Activated T-cell treated with anti-CD3 and anti-CD28 coated beads, Interleukin-2, amount 50 U/mL, for 4 hours (primary cell): ENCODE measurements at regions not wholly inside any gene's neighbourhood (a gene's known extent, or its start where the extent isn't known, plus 50 kb on each side); places are given as distances from the start of the nearest gene placed in this dataset.
"Not testable (repeated sequence)": the region's sequence is repeated elsewhere in the genome, so short reads cannot be mapped to it uniquely, and the experiment has no call there.

Experiments
- ATAC-seq, 2 donors: fragments of 200-7000 bp; cut with Tn5 transposase; one replicate each; pipeline ENCODE4 v1.10.0; 2021
- DNase-seq: peaks from one replicate; pipeline ENCODE4 v3.0.0-alpha.2; 2020
- H3K27me3 Mint-ChIP-seq: one replicate; pipeline ENCODE4 v1.8.0; 2021; ENCODE audit warnings: low read depth, mixed read lengths
- H3K36me3 Mint-ChIP-seq: one replicate; pipeline ENCODE4 v1.8.0; 2022; ENCODE audit warnings: mixed read lengths; ENCODE audit not compliant: insufficient read depth
- H3K4me1 Mint-ChIP-seq: one replicate; pipeline ENCODE4 v1.8.0; 2021; ENCODE audit warnings: low read depth, mixed read lengths
- H3K4me3 Mint-ChIP-seq: one replicate; pipeline ENCODE4 v1.8.0; 2021; ENCODE audit warnings: mild to moderate bottlenecking, moderate library complexity, mixed read lengths
- H3K9me3 Mint-ChIP-seq: one replicate; pipeline ENCODE4 v1.8.0; 2021; ENCODE audit warnings: mixed read lengths

DNA sequence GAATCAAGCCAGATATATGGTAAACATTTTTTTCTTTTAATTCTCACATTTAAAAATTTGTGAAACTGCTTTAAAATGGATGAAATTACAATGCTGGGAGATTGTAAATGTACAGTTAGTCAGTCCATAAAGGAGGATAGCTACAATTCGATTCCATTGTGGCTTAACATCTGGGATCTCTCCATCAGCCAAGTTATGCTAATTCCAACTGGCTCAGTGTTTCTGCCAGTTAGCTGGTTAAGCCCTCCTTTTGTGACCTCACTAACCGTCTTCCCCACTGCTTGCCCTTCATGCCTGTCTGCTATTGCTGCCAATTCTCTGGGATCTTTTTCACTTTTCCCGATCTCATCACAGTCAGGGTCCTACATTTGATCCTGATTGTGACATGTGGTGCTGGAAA, 1347.6 kb downstream of the CDH11 start:
- Mint-ChIP-seq H3K9me3 (peaks cover 14% of the 10 kb centered on the region), H3K36me3 (no peaks in the 10 kb centered on the region), H3K4me1 (no peaks in the 10 kb centered on the region), H3K27me3 (no peaks in the 10 kb centered on the region), H3K4me3 (no peak overlapping the region)
- ATAC-seq: no peak
- no peak for DNase-seq

DNA sequence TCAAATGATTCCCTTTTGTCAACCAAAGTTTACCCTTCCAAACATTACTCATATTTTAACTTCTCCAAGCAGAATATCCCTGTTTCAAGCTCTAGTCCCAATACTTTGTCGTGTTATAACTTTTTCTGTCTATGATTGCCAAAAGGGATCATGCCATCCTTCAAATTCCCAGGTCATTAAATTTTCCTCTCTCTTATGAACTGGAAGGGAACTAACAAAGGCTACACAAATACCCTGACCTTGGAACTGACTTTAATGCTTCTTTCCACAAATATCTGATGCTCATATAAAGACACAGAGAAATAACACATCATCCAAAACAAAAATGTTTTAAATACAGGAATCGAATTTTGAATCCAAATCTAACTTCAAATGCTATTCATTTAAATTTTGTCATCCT, 1352.7 kb downstream of the CDH11 start:
- Mint-ChIP-seq H3K27me3 (no peaks in the 10 kb centered on the region), H3K9me3 (peaks cover 31% of the 10 kb centered on the region), H3K4me3 (no peak overlapping the region), H3K36me3 (no peaks in the 10 kb centered on the region), H3K4me1 (no peaks in the 10 kb centered on the region)
- ATAC-seq (no peak), DNase-seq (no peak)

DNA sequence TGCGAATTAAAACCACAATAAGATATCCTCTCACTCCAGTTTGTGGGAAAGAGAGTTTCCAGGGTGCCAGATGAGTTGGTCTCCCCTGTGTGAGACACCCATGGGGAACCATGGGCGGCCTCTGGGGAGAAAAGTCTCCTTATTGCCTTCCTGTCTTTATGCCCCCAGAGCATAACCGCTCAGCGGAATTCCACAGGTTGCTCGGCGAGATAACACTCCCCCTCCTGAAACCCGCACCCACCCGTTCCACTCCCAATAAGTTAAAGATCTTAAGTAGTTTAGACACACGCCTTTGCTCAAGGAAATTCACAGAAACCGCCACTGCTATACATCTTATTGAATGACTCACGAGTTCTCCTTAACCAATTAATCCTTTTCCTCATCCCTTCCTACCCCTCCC, 1361.6 kb downstream of the CDH11 start:
- peaks cover 48% of the 10 kb centered on the region for H3K9me3 Mint-ChIP-seq
- ATAC-seq, H3K4me1 Mint-ChIP-seq, DNase-seq, H3K36me3 Mint-ChIP-seq, H3K4me3 Mint-ChIP-seq, H3K27me3 Mint-ChIP-seq: not testable (repeated sequence)

DNA sequence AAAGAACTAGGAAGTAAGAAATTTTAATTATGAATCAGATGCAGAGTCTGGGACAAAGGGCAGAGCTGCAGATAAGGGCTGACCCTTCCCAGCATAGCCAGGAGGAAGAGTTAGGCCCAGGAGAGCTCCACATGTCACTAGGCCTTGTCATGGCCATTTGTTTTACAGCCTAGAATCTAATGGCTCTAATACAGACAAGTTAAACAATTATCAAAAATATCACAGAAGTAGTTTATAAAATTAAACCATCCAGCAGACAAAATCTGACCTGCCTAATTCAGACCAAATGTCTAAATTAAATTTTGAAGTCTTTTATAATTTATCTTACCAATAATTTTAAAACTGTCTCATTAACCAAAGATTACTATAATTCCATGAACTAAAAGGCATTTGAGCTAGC, 1369.5 kb downstream of the CDH11 start:
- no peaks in the 10 kb centered on the region for H3K4me1 Mint-ChIP-seq
- no peak for ATAC-seq

DNA sequence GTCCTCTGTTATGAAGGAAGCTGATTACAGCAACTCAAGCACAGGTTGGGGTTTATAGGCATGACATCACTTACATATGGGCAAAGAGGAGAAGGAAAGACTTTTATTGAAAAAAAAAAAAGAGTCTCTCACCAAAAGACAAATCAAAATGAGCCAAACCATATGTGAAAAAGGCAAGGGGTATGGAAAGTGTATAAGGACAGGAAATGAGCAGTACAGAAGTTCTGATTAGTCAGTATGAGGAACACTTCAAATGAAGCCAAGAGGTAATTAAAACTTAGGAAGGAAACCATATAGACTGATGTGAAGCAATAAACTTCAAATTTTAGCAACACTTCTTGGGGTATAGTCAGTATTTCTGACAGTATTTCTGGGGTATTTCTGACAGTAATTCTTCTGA, 1372.6 kb downstream of the CDH11 start:
- Mint-ChIP-seq H3K4me3 (no peak overlapping the region), H3K4me1 (no peaks in the 10 kb centered on the region), H3K27me3 (no peaks in the 10 kb centered on the region), H3K36me3 (no peaks in the 10 kb centered on the region), H3K9me3 (peaks cover 42% of the 10 kb centered on the region)
- no peak for DNase-seq
- ATAC-seq: no peak

More for the DNA sequence above, 1369.5 kb downstream of the CDH11 start:
- DNase-seq: no peak
- H3K9me3 Mint-ChIP-seq: peaks cover 44% of the 10 kb centered on the region
- H3K27me3 Mint-ChIP-seq: no peaks in the 10 kb centered on the region
- no peak overlapping the region for H3K4me3 Mint-ChIP-seq
- no peaks in the 10 kb centered on the region for H3K36me3 Mint-ChIP-seq

DNA sequence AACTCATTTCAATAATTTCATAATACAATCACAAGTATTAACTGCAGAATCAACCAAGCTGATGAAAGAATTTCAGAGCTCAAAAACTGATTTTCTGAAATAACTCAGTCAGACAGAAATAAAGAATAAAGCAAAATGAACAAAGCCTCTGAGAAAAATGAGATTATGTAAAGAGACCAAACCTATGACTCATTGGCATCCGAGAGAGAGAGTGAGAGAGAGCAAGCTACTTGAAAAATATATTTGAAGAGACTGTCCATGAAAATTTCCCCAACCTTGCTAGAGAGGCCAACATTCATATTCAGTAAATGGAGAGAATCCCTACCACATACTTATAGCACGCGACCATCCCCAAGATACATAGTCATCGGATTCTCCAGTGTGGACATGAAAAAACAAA, 1376.4 kb downstream of the CDH11 start:
- ATAC-seq: no peak
- Mint-ChIP-seq H3K36me3 (no peaks in the 10 kb centered on the region), H3K4me1 (no peaks in the 10 kb centered on the region), H3K27me3 (no peaks in the 10 kb centered on the region), H3K4me3 (no peak overlapping the region), H3K9me3 (peaks cover 30% of the 10 kb centered on the region)
- DNase-seq: no peak

DNA sequence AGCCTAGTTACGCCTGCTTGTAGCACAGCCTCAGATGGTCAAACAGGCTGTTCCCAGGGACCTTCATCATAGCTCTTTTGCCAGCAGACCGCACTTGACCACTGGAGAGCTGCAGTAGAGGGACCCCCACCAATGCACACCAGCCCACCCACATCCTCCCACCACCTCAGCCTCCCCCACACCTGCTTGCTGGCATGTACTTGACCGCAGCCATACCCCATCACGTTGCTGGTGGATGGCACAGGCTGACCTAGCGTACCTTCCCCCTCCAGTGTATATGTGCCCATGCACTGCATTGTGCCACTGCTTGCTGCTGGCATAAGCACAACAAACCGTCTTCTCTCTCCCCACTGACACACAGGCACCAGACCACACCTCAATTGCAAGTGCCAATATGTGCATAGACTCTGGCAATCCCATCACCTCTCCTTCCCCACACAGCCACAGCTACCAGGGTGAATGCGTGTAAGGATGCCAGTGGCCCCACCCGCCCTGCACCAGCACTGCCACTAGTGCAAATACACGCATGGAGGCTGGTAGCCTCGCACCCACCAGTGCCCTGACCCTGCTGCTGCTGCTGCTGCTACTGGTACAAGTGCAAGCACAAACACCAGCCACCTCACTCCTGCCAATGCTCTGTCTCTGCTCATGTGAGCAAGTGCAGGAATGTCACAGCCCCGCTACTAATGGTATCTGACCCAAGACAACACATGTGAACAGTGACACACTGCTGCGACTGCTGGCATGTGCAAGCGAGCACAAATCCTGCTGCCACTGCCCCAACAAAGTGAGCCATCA, 1377.6 kb downstream of the CDH11 start:
- H3K4me3 Mint-ChIP-seq: no peak overlapping the region
- no peak for ATAC-seq
- DNase-seq: no peak
- no peaks in the 10 kb centered on the region for H3K27me3 Mint-ChIP-seq
- H3K36me3 Mint-ChIP-seq: no peaks in the 10 kb centered on the region
- peaks cover 25% of the 10 kb centered on the region for H3K9me3 Mint-ChIP-seq
- H3K4me1 Mint-ChIP-seq: no peaks in the 10 kb centered on the region

DNA sequence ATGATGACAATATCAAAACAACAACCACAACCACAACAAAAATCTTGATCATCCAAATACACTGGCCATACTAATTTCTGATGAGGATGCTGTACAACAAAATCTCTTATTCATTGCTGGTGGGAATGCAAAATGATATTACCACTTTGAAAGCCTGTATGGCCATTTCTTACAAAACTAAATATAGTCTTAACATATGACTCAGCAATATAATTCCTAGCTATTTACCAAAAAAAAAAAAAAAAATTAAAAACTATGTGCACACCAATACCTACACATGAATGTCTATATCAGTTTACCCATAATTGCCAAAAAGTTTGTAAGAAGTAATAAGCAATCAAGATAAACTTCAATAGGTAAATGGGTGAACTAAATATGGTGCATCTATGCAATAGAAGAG, 1379.7 kb downstream of the CDH11 start:
- Mint-ChIP-seq H3K9me3 (peaks cover 24% of the 10 kb centered on the region), H3K27me3 (no peaks in the 10 kb centered on the region), H3K36me3 (no peaks in the 10 kb centered on the region), H3K4me1 (no peaks in the 10 kb centered on the region), H3K4me3 (no peak overlapping the region)
- ATAC-seq (no peak), DNase-seq (no peak)

DNA sequence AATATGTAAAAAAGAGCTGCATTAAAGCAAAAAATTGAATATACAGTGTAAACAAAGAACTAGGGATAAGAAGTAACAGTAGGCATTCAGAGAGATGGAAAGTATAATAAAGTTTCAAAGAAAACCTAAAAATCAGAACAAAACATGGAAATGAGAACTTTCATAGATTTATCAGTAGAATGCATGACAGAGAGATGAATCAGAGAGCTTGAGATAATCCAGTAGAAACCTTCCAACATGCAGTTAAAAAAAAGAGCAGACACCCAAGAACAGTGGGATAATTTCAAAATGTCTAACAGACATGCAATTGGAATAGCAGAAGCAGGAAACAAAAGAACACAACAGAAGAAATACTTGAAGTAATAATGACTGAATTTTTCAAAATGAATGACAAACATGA, 1384.2 kb downstream of the CDH11 start:
- ATAC-seq (no peak), DNase-seq (no peak)
- Mint-ChIP-seq H3K27me3 (no peaks in the 10 kb centered on the region), H3K36me3 (no peaks in the 10 kb centered on the region), H3K4me3 (no peak overlapping the region), H3K4me1 (no peaks in the 10 kb centered on the region), H3K9me3 (peaks cover 16% of the 10 kb centered on the region)

DNA sequence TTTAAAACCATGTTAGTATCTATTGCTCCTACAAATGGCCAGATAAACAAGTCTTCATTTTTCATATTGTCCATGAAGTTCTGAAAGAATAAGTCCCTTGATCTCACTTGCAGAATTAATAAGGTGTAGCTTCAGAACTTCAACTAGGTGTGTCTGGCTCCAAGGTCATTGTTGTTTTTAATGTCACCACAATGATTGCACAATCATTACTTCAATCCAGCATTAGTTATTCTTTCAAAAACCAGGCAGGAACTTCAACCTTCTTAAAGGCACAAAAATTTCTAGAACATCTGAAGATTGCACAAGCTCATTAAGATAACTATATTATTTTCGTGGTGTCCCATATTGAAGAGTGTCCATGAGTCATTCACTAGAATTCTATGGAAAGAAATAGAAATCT, 1386.4 kb downstream of the CDH11 start:
- no peaks in the 10 kb centered on the region for H3K36me3 Mint-ChIP-seq
- DNase-seq (no peak), ATAC-seq (no peak)
- no peaks in the 10 kb centered on the region for H3K4me1 Mint-ChIP-seq
- H3K4me3 Mint-ChIP-seq: no peak overlapping the region
- H3K9me3 Mint-ChIP-seq: peaks cover 24% of the 10 kb centered on the region
- H3K27me3 Mint-ChIP-seq: no peaks in the 10 kb centered on the region

DNA sequence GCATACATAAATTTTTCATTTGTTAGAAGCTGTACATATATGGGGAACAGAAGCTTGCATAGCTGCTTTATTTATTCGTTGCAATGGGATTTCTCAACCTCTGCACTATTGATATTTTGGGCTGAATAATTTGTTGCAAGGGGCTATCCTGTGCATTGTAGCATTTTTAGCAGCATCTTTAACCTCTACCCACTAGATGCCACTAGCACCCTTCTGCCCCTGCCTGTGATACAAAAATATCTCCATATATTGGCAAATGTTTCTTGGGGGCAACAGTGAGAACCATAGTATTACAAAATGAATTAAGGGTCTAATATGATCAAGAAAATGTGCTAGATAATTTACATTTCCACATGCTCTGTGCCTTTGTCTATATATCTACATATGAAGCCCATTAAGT, 1401.0 kb downstream of the CDH11 start:
- Mint-ChIP-seq H3K36me3 (no peaks in the 10 kb centered on the region), H3K9me3 (peaks cover 19% of the 10 kb centered on the region), H3K27me3 (no peaks in the 10 kb centered on the region), H3K4me3 (no peak overlapping the region), H3K4me1 (no peaks in the 10 kb centered on the region)
- ATAC-seq (no peak), DNase-seq (no peak)

DNA sequence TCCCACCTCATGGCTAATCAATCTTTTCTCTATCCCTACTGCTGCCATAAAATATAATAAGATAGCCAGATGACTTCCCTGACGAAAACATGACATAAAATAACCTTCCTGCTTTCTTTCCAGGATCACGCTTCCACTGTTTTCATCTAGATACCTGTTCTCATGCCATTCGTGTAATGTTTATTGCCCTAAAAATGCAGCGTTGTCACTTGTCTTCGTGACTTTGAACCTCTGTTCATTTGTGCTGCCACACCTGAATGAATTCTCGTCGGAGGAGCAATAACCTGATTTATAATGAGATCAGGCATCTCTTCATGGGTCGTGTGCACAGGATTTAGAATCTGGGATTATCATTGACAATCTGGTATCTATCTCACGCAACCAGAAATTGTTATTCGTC, 1401.9 kb downstream of the CDH11 start:
- no peaks in the 10 kb centered on the region for H3K27me3 Mint-ChIP-seq
- ATAC-seq (no peak), DNase-seq (no peak)
- H3K4me1 Mint-ChIP-seq: no peaks in the 10 kb centered on the region
- no peak overlapping the region for H3K4me3 Mint-ChIP-seq
- H3K36me3 Mint-ChIP-seq: no peaks in the 10 kb centered on the region
- H3K9me3 Mint-ChIP-seq: peaks cover 17% of the 10 kb centered on the region

DNA sequence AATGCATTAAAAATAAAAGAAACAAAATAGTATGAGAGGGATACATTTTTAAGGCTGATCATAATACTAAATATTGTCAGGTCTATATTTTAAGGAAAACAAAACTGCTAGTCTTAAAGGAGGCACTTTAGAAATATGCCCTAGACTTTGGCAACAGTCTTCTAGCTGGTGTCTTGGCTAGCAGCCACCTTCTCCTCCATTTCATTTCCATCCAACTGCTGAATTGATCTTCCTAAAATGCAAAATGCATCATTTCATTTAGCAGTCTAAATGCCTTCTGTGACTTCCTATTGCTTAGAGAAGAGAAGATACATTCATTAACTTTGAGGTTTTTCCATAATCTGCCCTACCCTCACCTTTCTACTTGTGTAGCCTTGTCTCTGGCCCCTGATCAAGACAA, 1404.1 kb downstream of the CDH11 start:
- DNase-seq (no peak), ATAC-seq (no peak)
- Mint-ChIP-seq H3K27me3 (no peaks in the 10 kb centered on the region), H3K36me3 (no peaks in the 10 kb centered on the region), H3K9me3 (peaks cover 25% of the 10 kb centered on the region), H3K4me3 (no peak overlapping the region), H3K4me1 (no peaks in the 10 kb centered on the region)

DNA sequence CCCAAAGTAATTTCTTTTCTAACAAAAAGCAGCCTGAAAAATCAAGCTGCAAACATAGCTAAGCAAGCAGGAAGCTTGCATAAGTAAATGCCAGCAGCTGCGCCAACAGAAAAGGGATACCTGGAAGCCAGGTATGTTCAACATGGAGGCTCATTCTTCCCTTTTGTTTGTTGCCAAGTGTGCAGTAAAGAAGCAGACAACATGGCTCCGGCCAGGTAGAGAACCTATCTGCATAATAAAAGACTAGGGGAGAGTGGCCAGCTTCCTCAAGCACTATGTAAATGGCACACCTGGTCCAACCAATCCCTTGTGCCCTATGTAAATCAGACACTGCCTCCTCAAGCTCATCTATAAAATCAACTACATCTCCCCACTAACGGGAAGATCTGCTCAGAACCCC, 1407.0 kb downstream of the CDH11 start:
- Mint-ChIP-seq H3K4me1 (no peaks in the 10 kb centered on the region), H3K9me3 (peaks cover 19% of the 10 kb centered on the region), H3K4me3 (no peak overlapping the region), H3K36me3 (no peaks in the 10 kb centered on the region), H3K27me3 (no peaks in the 10 kb centered on the region)
- ATAC-seq: no peak
- DNase-seq: no peak

DNA sequence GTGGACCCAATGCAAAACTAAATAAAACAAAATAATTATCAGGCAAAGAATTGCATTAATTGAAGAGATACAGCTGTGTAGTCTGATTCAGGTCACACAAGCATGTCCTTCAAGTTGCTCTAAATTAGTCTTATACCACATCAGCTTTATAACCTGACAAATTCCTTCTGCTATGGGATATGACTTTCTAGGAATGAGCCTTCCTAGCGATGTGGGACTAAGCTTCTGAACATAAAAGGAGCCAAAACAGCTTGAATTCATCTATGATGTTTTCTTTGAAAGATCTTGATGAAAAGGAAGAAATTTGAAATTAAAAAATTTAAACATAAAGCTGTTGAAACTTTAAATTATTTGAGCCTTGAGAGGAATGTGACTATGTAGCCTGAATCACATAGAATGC, 1409.1 kb downstream of the CDH11 start:
- ATAC-seq (no peak), DNase-seq (no peak)
- no peak overlapping the region for H3K4me3 Mint-ChIP-seq
- H3K36me3 Mint-ChIP-seq: no peaks in the 10 kb centered on the region
- peaks cover 15% of the 10 kb centered on the region for H3K9me3 Mint-ChIP-seq
- no peaks in the 10 kb centered on the region for H3K4me1 Mint-ChIP-seq
- no peaks in the 10 kb centered on the region for H3K27me3 Mint-ChIP-seq

DNA sequence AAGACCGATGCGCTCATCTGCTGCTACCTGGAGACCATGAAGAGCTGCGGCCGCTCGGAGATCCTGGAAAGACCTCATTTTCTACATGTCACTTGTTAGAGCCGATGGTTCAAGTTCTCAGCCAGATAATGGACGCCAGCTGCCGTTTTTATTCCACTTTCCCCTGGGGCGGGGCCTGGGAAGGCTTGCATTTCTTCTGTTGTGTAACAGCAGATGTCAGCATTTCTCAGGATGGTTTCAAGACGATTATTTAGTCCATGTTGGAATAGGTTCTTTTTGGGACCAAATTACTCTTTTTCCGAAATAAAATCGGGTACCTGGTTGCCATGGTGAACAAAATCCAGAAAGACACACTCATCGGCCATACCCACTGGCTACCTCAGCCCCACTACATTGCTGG, 1418.3 kb downstream of the CDH11 start:
- Mint-ChIP-seq H3K36me3 (no peaks in the 10 kb centered on the region), H3K27me3 (no peaks in the 10 kb centered on the region), H3K4me3 (no peak overlapping the region), H3K4me1 (no peaks in the 10 kb centered on the region), H3K9me3 (peaks cover 21% of the 10 kb centered on the region)
- ATAC-seq (no peak), DNase-seq (no peak)
